ENCODE measurements at regions not wholly inside any gene's neighbourhood (a gene's known extent, or its start where the extent isn't known, plus 50 kb on each side); places are given as distances from the start of the nearest gene placed in this dataset.

DNA sequence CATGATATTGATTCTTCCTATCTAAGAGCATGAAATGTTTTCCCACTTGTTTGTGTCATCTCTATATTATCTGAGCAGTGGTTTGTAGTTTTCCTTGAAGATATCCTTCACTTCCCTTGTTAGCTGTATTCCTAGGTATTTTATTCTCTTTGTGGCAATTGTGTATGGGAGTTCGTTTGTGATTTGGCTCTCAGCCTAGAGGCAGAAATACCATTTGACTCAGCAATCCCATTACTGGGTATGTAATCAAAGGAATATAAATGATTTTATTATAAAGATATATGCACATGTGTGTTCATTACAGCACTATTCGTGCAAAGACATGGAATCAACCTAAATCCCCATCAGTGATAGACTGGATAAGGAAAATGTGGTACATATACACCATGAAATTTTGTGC lies 172.7 kb upstream of the IL15 start:
- TF ChIP-seq, protein P1, sequence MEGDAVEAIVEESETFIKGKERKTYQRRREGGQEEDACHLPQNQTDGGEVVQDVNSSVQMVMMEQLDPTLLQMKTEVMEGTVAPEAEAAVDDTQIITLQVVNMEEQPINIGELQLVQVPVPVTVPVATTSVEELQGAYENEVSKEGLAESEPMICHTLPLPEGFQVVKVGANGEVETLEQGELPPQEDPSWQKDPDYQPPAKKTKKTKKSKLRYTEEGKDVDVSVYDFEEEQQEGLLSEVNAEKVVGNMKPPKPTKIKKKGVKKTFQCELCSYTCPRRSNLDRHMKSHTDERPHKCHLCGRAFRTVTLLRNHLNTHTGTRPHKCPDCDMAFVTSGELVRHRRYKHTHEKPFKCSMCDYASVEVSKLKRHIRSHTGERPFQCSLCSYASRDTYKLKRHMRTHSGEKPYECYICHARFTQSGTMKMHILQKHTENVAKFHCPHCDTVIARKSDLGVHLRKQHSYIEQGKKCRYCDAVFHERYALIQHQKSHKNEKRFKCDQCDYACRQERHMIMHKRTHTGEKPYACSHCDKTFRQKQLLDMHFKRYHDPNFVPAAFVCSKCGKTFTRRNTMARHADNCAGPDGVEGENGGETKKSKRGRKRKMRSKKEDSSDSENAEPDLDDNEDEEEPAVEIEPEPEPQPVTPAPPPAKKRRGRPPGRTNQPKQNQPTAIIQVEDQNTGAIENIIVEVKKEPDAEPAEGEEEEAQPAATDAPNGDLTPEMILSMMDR (IDR thresholded peaks at IDR 0.05), result no peak
- TF ChIP-seq POLR2AphosphoS5 (IDR thresholded peaks at IDR 0.05), result no peak
- no peak for TF ChIP-seq EP300 (IDR thresholded peaks at IDR 0.05)
- no peak for TF ChIP-seq POLR2A (IDR thresholded peaks at IDR 0.05)
- Histone ChIP-seq H3K9me3 (no peaks in the 10 kb centered on the region), H3K36me3 (no peaks in the 10 kb centered on the region), H3K4me1 (no peaks in the 10 kb centered on the region), H3K4me3 (no peak overlapping the region), H3K27me3 (no peaks in the 10 kb centered on the region), H3K27ac (no peak overlapping the region)
- 41 to 42% methylated on average over 2 of the region's 2 CpGs for WGBS, 2 donors (ENCODE audit: low coverage in 1 of 2)
- ATAC-seq, result no peak

DNA sequence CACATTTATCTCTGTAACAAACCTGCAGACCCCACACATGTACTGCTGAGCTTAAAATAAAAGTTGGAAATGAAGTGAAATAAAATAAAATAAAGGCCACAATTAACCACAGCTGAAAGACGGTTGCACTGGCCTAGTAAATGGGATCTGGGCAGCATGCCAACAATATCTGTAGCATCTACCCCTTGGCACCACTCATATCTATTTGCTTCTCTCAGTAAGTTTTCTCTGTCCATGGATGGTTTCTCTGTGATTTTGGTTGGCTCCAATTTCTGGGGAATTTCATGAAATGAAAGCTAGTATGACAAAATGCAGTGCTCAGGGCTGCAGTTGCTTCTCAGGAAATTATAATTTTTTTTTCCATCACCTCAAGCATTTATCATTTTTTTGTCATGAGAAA lies 172.0 kb upstream of the IL15 start:
- no peak for ATAC-seq
- H3K4me3 ChIP-seq, result no peak overlapping the region
- 17 to 23% methylated on average over 1 of the region's 1 CpG for WGBS, 2 donors (ENCODE audit: low coverage in 1 of 2)
- H3K9me3 ChIP-seq, result no peaks in the 10 kb centered on the region
- H3K36me3 ChIP-seq, result no peaks in the 10 kb centered on the region
- H3K27me3 ChIP-seq, result no peaks in the 10 kb centered on the region
- no peak overlapping the region for H3K27ac ChIP-seq
- TF ChIP-seq, protein P1 (IDR thresholded peaks at IDR 0.05), result no peak
- TF ChIP-seq POLR2A (IDR thresholded peaks at IDR 0.05) (no peak), EP300 (IDR thresholded peaks at IDR 0.05) (no peak), POLR2AphosphoS5 (IDR thresholded peaks at IDR 0.05) (no peak)
- H3K4me1 ChIP-seq, result no peaks in the 10 kb centered on the region

- H3K9me3 ChIP-seq, result no peaks in the 10 kb centered on the region
- no peak for ATAC-seq
- H3K27ac ChIP-seq, result no peak overlapping the region
- H3K4me1 ChIP-seq, result no peaks in the 10 kb centered on the region
- TF ChIP-seq POLR2AphosphoS5 (IDR thresholded peaks at IDR 0.05) (no peak), POLR2A (IDR thresholded peaks at IDR 0.05) (no peak), EP300 (IDR thresholded peaks at IDR 0.05) (no peak)
- TF ChIP-seq, protein P1 (IDR thresholded peaks at IDR 0.05), result no peak
- no peak overlapping the region for H3K4me3 ChIP-seq
- 92 to 94% methylated on average over 5 to 6 of the region's 6 CpGs for WGBS, 2 donors (ENCODE audit: low coverage in 1 of 2)
- no peaks in the 10 kb centered on the region for H3K36me3 ChIP-seq
- H3K27me3 ChIP-seq, result no peaks in the 10 kb centered on the region
Measured at GRCh38 chr4:141465171-141465570, 171.2 kb upstream of the IL15 start.

DNA sequence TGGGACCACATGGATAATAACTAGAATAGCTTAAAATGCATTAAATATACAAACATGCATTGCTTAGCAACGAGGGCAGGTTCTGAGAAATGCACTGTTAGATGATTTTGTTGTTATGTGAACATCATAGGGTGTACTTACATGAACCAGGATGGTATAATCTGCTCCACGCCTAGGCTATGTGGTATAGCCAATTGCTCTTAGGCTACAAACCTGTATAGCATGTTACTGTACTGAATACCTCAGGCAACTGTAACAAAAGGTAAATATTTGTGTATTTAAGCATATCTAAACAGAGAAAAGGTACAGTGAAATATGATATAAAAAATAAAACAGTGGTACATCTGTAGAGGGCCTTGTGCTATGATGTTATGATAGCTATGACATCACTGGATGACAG lies 169.2 kb upstream of the IL15 start:
- ATAC-seq, result no peak
- WGBS, 2 donors (ENCODE audit: low coverage in 1 of 2), result 33 to 43% methylated on average over 2 of the region's 2 CpGs

DNA sequence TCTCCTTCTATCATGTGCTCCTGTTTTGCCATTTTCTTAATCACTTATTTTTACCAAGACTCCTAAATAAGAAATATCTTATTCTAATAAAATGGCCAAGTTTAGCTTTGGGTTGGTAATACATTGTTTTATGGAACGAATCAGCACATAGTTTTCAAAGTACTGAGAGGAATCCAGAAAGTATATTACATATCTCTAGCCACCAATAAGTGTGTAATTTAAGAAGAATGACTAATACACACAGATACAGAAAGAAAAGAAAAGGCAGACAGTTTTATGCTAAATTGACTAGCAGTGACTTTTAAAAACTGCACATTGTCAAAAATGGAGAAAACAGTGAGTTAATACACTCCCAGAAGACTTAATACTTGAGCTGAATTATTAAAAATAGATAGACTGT lies 167.0 kb upstream of the IL15 start:
- Histone ChIP-seq H3K4me3 (no peak overlapping the region), H3K27ac (no peak overlapping the region), H3K27me3 (no peaks in the 10 kb centered on the region), H3K36me3 (no peaks in the 10 kb centered on the region), H3K4me1 (no peaks in the 10 kb centered on the region), H3K9me3 (no peaks in the 10 kb centered on the region)
- no peak for TF ChIP-seq POLR2AphosphoS5 (IDR thresholded peaks at IDR 0.05)
- TF ChIP-seq, protein P1 (IDR thresholded peaks at IDR 0.05), result no peak
- no peak for TF ChIP-seq EP300 (IDR thresholded peaks at IDR 0.05)
- no peak for TF ChIP-seq POLR2A (IDR thresholded peaks at IDR 0.05)
- WGBS, 2 donors (ENCODE audit: low coverage in 1 of 2), result 59% methylated on average over 1 of the region's 1 CpG; no CpG with 5 or more reads in 1 of the 2 donors
- ATAC-seq, result no peak

More for the DNA sequence above, 169.2 kb upstream of the IL15 start:
- Histone ChIP-seq H3K27me3 (no peaks in the 10 kb centered on the region), H3K4me1 (no peaks in the 10 kb centered on the region), H3K9me3 (no peaks in the 10 kb centered on the region), H3K4me3 (no peak overlapping the region), H3K27ac (no peak overlapping the region), H3K36me3 (no peaks in the 10 kb centered on the region)
- TF ChIP-seq POLR2AphosphoS5 (IDR thresholded peaks at IDR 0.05) (no peak), EP300 (IDR thresholded peaks at IDR 0.05) (no peak), POLR2A (IDR thresholded peaks at IDR 0.05) (no peak)
- TF ChIP-seq, protein P1 (IDR thresholded peaks at IDR 0.05), result no peak

Measured in gastroesophageal sphincter (tissue), 4 donors.